WTC11 (cell line): ENCODE measurements at regions not wholly inside any gene's neighbourhood (a gene's known extent, or its start where the extent isn't known, plus 50 kb on each side); places are given as distances from the start of the nearest gene placed in this dataset.

Experiments used
- ATAC-seq: fragments of 200-7000 bp; cut with Tn5 transposase; 2 replicates; pipeline ENCODE4 v1.10.0; 2021; ENCODE audit warnings: mild to moderate bottlenecking, moderate library complexity
- CTCF ChIA-PET: fragments of 300-600 bp; sonication (Branson Sonifier 250); formaldehyde crosslinking; loops from one replicate; lab custom pipeline; 2021; ENCODE audit warnings: antibody characterized with exemption; lab: Charles Lee
- POLR2A ChIA-PET: fragments of 350-600 bp; sonication (Branson Sonifier 250); formaldehyde crosslinking; loops from one replicate; lab custom pipeline; 2021; ENCODE audit warnings: antibody characterized with exemption; lab: Charles Lee
- DNase-seq: peaks from one replicate; pipeline ENCODE4 v3.0.0; 2021; ENCODE audit warnings: low spot score
- H3K27ac Mint-ChIP-seq: 2 replicates; pipeline ENCODE4 v1.8.0; 2021; ENCODE audit warnings: mixed read lengths
- H3K27me3 Mint-ChIP-seq: 2 replicates; pipeline ENCODE4 v1.8.0; 2021; ENCODE audit warnings: low read depth, mild to moderate bottlenecking, moderate library complexity, mixed read lengths
- H3K36me3 Mint-ChIP-seq: 2 replicates; pipeline ENCODE4 v1.8.0; 2021; ENCODE audit warnings: mixed read lengths
- H3K4me1 Mint-ChIP-seq: 2 replicates; pipeline ENCODE4 v1.8.0; 2022; ENCODE audit warnings: mixed read lengths
- H3K4me3 Mint-ChIP-seq: 2 replicates; pipeline ENCODE4 v1.8.0; 2021; ENCODE audit warnings: mild to moderate bottlenecking, moderate library complexity, mixed read lengths
- H3K9me3 Mint-ChIP-seq: 2 replicates; pipeline ENCODE4 v1.8.0; 2021; ENCODE audit warnings: mixed read lengths
- CREB1 ChIP-seq: sonication (generic); formaldehyde crosslinking; IDR thresholded peaks from 2 replicates; pipeline ENCODE4 v1.8.0; 2023; ENCODE audit warnings: mild to moderate bottlenecking, missing genetic modification reagents
- CREM ChIP-seq: sonication (generic); formaldehyde crosslinking; IDR thresholded peaks from 2 replicates; pipeline ENCODE4 v1.8.1; 2022; ENCODE audit warnings: mild to moderate bottlenecking, missing genetic modification reagents, moderate library complexity
- GABPB1 ChIP-seq: sonication (generic); formaldehyde crosslinking; IDR thresholded peaks from 2 replicates; pipeline ENCODE4 v1.8.1; 2023; ENCODE audit warnings: mild to moderate bottlenecking, missing genetic modification reagents
- HMGA2 ChIP-seq: fragments of 250-450 bp; sonication (Bioruptor Pico); IDR thresholded peaks from 2 replicates; pipeline ENCODE4 v1.4.0; 2021; ENCODE audit warnings: mild to moderate bottlenecking, moderate library complexity
- IRF2 ChIP-seq: sonication (generic); formaldehyde crosslinking; IDR thresholded peaks from 2 replicates; pipeline ENCODE4 v1.8.0; 2022; ENCODE audit warnings: low read depth, missing genetic modification reagents, borderline replicate concordance
- MLX ChIP-seq: sonication (generic); formaldehyde crosslinking; IDR thresholded peaks from 2 replicates; pipeline ENCODE4 v1.8.1; 2023; ENCODE audit warnings: mild to moderate bottlenecking, missing genetic modification reagents, moderate library complexity
- MXD4 ChIP-seq: fragments of 250-450 bp; sonication (Bioruptor Pico); IDR thresholded peaks from 2 replicates; pipeline ENCODE4 v1.8.0; 2021; ENCODE audit warnings: mild to moderate bottlenecking, moderate library complexity, borderline replicate concordance
- SMAD3 ChIP-seq: sonication (generic); formaldehyde crosslinking; IDR thresholded peaks from 2 replicates; pipeline ENCODE4 v1.8.0; 2022; ENCODE audit warnings: missing genetic modification reagents, mild to moderate bottlenecking, borderline replicate concordance
- SOX15 ChIP-seq: fragments of 250-450 bp; sonication (Bioruptor Pico); IDR thresholded peaks from 2 replicates; pipeline ENCODE4 v1.9.0; 2021; ENCODE audit warnings: mild to moderate bottlenecking
- TP53 ChIP-seq: sonication (generic); formaldehyde crosslinking; IDR thresholded peaks from 2 replicates; pipeline ENCODE4 v1.8.1; 2023; ENCODE audit warnings: mild to moderate bottlenecking, missing genetic modification reagents
- ZBTB21 ChIP-seq: sonication (generic); formaldehyde crosslinking; IDR thresholded peaks from 2 replicates; pipeline ENCODE4 v1.8.1; 2023; ENCODE audit warnings: mild to moderate bottlenecking, missing genetic modification reagents, borderline replicate concordance
- ZNF232 ChIP-seq: sonication (generic); formaldehyde crosslinking; IDR thresholded peaks from 2 replicates; pipeline ENCODE4 v1.8.0; 2022; ENCODE audit warnings: mild to moderate bottlenecking, missing genetic modification reagents
- TF ChIP-seq, protein P1 (sequence below): fragments of 200-600 bp; IDR thresholded peaks from 2 replicates; pipeline ENCODE4 v1.8.0; 2022; ENCODE audit warnings: antibody characterized with exemption
- TF ChIP-seq, protein P2 (sequence below): fragments of 250-450 bp; sonication (Bioruptor Pico); IDR thresholded peaks from 2 replicates; pipeline ENCODE4 v1.9.0; 2021; ENCODE audit warnings: moderate library complexity, mild to moderate bottlenecking, inconsistent platforms, borderline replicate concordance
- TF ChIP-seq, protein P3 (sequence below): sonication (generic); formaldehyde crosslinking; IDR thresholded peaks from 2 replicates; pipeline ENCODE4 v1.8.0; 2022; ENCODE audit warnings: mild to moderate bottlenecking, missing genetic modification reagents
- TF ChIP-seq, protein P4 (sequence below): sonication (generic); formaldehyde crosslinking; IDR thresholded peaks from 2 replicates; pipeline ENCODE4 v1.8.0; 2023; ENCODE audit warnings: missing genetic modification reagents, mild to moderate bottlenecking, borderline replicate concordance
- TF ChIP-seq, protein P5 (sequence below): fragments of 250-450 bp; sonication (Bioruptor Pico); conservative IDR thresholded peaks from 2 replicates; pipeline ENCODE4 v1.9.0; 2021; ENCODE audit warnings: mild to moderate bottlenecking
- TF ChIP-seq, protein P6 (sequence below): sonication (generic); formaldehyde crosslinking; IDR thresholded peaks from 2 replicates; pipeline ENCODE4 v1.8.1; 2023; ENCODE audit warnings: mild to moderate bottlenecking, missing genetic modification reagents
- TF ChIP-seq, protein P7 (sequence below): sonication (generic); formaldehyde crosslinking; IDR thresholded peaks from 2 replicates; pipeline ENCODE4 v1.8.0; 2022; ENCODE audit warnings: mild to moderate bottlenecking, missing genetic modification reagents

DNA sequence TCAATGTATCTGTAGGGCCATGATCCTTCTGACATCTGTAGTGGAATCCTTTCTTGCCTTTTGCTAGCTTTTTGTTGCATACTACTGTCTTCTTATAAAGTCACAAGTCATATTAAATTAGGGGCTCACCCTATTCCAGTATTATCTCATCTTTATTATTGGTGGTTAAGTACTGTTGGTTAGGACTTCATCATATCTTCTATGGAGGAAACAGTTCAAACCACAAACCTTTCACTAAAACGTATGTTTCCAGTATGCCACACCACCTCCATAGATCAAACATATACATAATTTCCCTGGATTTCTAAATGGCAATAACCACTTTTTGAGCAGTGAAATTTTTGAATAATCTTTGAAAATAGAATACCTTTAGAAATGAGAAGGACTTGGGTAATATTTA is 62.8 kb upstream of the PCDH9 start:
- H3K27ac Mint-ChIP-seq = no peak overlapping the region
- no peak for ATAC-seq
- no peaks in the 10 kb centered on the region; the same call in 1 of the 2 replicates for H3K9me3 Mint-ChIP-seq
- H3K27me3 Mint-ChIP-seq = no peaks in the 10 kb centered on the region
- H3K4me3 Mint-ChIP-seq = no peak overlapping the region
- POLR2A ChIA-PET = no interaction called here
- DNase-seq = no peak
- H3K36me3 Mint-ChIP-seq = no peaks in the 10 kb centered on the region
- no peaks in the 10 kb centered on the region for H3K4me1 Mint-ChIP-seq
- TF ChIP-seq, protein P1, sequence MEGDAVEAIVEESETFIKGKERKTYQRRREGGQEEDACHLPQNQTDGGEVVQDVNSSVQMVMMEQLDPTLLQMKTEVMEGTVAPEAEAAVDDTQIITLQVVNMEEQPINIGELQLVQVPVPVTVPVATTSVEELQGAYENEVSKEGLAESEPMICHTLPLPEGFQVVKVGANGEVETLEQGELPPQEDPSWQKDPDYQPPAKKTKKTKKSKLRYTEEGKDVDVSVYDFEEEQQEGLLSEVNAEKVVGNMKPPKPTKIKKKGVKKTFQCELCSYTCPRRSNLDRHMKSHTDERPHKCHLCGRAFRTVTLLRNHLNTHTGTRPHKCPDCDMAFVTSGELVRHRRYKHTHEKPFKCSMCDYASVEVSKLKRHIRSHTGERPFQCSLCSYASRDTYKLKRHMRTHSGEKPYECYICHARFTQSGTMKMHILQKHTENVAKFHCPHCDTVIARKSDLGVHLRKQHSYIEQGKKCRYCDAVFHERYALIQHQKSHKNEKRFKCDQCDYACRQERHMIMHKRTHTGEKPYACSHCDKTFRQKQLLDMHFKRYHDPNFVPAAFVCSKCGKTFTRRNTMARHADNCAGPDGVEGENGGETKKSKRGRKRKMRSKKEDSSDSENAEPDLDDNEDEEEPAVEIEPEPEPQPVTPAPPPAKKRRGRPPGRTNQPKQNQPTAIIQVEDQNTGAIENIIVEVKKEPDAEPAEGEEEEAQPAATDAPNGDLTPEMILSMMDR = no peak
- TF ChIP-seq HMGA2 (no peak), GABPB1 (no peak), TP53 (CRISPR knock-in tag) (no peak)
- TF ChIP-seq, protein P2, sequence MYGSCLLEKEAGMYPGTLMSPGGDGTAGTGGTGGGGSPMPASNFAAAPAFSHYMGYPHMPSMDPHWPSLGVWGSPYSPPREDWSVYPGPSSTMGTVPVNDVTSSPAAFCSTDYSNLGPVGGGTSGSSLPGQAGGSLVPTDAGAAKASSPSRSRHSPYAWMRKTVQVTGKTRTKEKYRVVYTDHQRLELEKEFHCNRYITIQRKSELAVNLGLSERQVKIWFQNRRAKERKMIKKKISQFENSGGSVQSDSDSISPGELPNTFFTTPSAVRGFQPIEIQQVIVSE (CRISPR knock-in tag) = no peak
- TF ChIP-seq, protein P3, sequence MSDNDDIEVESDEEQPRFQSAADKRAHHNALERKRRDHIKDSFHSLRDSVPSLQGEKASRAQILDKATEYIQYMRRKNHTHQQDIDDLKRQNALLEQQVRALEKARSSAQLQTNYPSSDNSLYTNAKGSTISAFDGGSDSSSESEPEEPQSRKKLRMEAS (CRISPR knock-in tag) = no peak
- CTCF ChIA-PET = no interaction called here

GRCh38 chr13:67285611-67286010 is 55.5 kb upstream of the PCDH9 start:
- ATAC-seq (no peak), DNase-seq (no peak)
- Mint-ChIP-seq H3K9me3 (no peaks in the 10 kb centered on the region; the same call in 1 of the 2 replicates), H3K27me3 (no peaks in the 10 kb centered on the region), H3K36me3 (no peaks in the 10 kb centered on the region), H3K4me3 (no peak overlapping the region), H3K27ac (no peak overlapping the region), H3K4me1 (peaks cover 13% of the 10 kb centered on the region)
- no peak for TF ChIP-seq MXD4
- TF ChIP-seq, protein P4, sequence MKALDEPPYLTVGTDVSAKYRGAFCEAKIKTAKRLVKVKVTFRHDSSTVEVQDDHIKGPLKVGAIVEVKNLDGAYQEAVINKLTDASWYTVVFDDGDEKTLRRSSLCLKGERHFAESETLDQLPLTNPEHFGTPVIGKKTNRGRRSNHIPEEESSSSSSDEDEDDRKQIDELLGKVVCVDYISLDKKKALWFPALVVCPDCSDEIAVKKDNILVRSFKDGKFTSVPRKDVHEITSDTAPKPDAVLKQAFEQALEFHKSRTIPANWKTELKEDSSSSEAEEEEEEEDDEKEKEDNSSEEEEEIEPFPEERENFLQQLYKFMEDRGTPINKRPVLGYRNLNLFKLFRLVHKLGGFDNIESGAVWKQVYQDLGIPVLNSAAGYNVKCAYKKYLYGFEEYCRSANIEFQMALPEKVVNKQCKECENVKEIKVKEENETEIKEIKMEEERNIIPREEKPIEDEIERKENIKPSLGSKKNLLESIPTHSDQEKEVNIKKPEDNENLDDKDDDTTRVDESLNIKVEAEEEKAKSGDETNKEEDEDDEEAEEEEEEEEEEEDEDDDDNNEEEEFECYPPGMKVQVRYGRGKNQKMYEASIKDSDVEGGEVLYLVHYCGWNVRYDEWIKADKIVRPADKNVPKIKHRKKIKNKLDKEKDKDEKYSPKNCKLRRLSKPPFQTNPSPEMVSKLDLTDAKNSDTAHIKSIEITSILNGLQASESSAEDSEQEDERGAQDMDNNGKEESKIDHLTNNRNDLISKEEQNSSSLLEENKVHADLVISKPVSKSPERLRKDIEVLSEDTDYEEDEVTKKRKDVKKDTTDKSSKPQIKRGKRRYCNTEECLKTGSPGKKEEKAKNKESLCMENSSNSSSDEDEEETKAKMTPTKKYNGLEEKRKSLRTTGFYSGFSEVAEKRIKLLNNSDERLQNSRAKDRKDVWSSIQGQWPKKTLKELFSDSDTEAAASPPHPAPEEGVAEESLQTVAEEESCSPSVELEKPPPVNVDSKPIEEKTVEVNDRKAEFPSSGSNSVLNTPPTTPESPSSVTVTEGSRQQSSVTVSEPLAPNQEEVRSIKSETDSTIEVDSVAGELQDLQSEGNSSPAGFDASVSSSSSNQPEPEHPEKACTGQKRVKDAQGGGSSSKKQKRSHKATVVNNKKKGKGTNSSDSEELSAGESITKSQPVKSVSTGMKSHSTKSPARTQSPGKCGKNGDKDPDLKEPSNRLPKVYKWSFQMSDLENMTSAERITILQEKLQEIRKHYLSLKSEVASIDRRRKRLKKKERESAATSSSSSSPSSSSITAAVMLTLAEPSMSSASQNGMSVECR (CRISPR knock-in tag) = no peak
- TF ChIP-seq IRF2 (CRISPR knock-in tag) = no peak
- no peak for TF ChIP-seq CREB1 (CRISPR knock-in tag)
- no peak for TF ChIP-seq ZBTB21
- TF ChIP-seq SMAD3 (CRISPR knock-in tag) = no peak
- no peak for TF ChIP-seq MLX
- no peak for TF ChIP-seq ZNF232
- TF ChIP-seq CREM (CRISPR knock-in tag) = no peak
- no peak for TF ChIP-seq SOX15
- POLR2A ChIA-PET = no interaction called here
- CTCF ChIA-PET = no interaction called here

GRCh38 chr13:67283637-67284036 is 53.5 kb upstream of the PCDH9 start:
- no peak overlapping the region for H3K27ac Mint-ChIP-seq
- ChIA-PET CTCF (no interaction called here), POLR2A (no interaction called here)

More at GRCh38 chr13:67283637-67284036, 53.5 kb upstream of the PCDH9 start:
- H3K9me3 Mint-ChIP-seq = no peaks in the 10 kb centered on the region; the same call in 1 of the 2 replicates
- DNase-seq (no peak), ATAC-seq (no peak)
- no peak overlapping the region for H3K4me3 Mint-ChIP-seq
- no peaks in the 10 kb centered on the region for H3K36me3 Mint-ChIP-seq
- TF ChIP-seq, protein P1 = no peak
- TF ChIP-seq, protein P5, sequence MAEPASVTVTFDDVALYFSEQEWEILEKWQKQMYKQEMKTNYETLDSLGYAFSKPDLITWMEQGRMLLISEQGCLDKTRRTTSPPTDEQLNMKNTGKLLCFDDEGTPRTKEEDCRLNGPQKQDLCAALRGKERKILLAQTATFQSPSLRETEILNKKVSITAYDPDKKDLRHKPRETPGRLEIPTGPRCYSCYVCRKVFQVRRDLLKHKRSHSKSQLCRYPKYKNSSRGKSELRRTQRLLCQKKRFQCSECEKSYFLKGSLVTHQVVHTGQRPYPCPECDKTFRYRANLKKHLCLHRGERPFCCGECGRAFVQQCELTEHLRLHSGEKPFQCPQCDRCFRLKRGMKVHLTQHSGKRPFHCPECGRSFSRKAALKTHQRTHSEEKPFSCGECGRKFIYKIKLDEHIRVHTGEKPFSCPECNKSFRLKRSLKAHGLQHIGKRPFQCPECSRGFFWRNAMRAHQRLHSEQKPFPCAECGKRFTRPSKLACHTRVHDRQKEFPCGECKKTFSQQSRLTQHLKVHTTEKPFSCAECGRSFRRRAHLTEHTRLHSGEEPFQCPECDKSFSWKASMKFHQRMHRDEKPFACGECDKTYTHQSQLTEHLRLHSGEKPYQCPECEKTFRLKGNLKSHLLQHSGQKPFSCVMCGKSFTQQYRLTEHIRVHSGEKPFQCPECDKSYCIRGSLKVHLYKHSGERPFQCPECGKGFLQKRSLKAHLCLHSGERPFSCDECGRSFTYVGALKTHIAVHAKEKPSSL (CRISPR knock-in tag) = no peak
- TF ChIP-seq, protein P6, sequence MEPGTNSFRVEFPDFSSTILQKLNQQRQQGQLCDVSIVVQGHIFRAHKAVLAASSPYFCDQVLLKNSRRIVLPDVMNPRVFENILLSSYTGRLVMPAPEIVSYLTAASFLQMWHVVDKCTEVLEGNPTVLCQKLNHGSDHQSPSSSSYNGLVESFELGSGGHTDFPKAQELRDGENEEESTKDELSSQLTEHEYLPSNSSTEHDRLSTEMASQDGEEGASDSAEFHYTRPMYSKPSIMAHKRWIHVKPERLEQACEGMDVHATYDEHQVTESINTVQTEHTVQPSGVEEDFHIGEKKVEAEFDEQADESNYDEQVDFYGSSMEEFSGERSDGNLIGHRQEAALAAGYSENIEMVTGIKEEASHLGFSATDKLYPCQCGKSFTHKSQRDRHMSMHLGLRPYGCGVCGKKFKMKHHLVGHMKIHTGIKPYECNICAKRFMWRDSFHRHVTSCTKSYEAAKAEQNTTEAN (CRISPR knock-in tag) = no peak
- TF ChIP-seq, protein P7, sequence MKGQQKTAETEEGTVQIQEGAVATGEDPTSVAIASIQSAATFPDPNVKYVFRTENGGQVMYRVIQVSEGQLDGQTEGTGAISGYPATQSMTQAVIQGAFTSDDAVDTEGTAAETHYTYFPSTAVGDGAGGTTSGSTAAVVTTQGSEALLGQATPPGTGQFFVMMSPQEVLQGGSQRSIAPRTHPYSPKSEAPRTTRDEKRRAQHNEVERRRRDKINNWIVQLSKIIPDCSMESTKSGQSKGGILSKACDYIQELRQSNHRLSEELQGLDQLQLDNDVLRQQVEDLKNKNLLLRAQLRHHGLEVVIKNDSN (CRISPR knock-in tag) = no peak
- H3K4me1 Mint-ChIP-seq = peaks cover 13% of the 10 kb centered on the region
- no peaks in the 10 kb centered on the region for H3K27me3 Mint-ChIP-seq
